GM12892 (cell line): ENCODE measurements at regions not wholly inside any gene's neighbourhood (a gene's known extent, or its start where the extent isn't known, plus 50 kb on each side); places are given as distances from the start of the nearest gene placed in this dataset.

Source experiments
- POLR2A ChIP-seq: IDR thresholded peaks from 2 replicates; pipeline ENCODE4 v1.6.1; 2011; ENCODE audit warnings: low read depth, low read length, control low read depth
- POLR2AphosphoS5 ChIP-seq: IDR thresholded peaks from 2 replicates; pipeline ENCODE4 v1.6.1; 2011; ENCODE audit warnings: low read depth, low read length, control low read depth

DNA sequence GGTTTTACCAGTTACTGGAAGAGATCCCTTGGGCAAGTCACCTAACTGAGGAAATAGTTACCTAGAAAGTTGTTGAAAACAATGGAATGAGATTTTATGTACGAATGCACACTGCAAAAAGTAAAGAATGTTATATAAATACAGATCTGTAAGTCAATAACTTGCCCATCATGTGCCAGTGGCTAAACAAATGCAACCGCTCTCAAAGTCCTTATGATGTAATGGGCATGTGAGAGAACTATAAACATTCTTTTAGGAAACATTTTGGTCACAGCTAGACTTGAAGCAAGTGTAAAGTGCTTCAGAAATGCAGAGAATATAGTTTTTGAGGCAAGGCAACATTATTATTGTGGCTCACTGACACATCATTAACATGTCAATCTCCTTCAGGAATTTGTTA is 1044.5 kb downstream of the TUSC7 start:
- TF ChIP-seq POLR2AphosphoS5 (no peak), POLR2A (no peak)
